GM18508 (cell line): ENCODE measurements at regions not wholly inside any gene's neighbourhood (a gene's known extent, or its start where the extent isn't known, plus 50 kb on each side); places are given as distances from the start of the nearest gene placed in this dataset.
"Not testable (repeated sequence)": the region's sequence is repeated elsewhere in the genome, so short reads cannot be mapped to it uniquely, and the experiment has no call there.

ENCODE experiments used
- ATAC-seq: cut with Tn5 transposase; IDR thresholded peaks from one replicate; pipeline ENCODE4 v1.9.1; 2021; ENCODE audit warnings: moderate number of reproducible peaks; ENCODE audit not compliant: insufficient read depth, unreplicated experiment

DNA sequence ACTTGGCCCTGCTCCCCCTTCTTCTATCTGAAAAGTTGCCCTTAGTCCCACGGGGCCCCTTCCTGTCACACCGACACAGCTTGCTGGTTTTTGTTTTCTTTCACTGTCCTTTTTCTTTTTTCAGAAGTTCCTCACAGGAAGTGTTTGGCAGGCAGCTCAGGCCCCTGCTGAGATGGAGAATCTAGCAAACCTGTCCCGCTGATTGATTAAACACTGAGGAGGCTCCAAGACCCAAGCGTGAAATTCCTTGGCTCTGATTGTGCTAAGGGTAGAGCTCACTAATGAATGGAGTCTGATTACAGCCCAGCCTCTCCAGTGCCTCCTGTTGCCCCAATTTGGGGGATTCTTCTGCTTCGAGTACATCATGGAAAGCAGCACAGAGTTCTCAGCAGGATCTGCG, 365.9 kb upstream of the MEX3C start:
- ATAC-seq = no peak

DNA sequence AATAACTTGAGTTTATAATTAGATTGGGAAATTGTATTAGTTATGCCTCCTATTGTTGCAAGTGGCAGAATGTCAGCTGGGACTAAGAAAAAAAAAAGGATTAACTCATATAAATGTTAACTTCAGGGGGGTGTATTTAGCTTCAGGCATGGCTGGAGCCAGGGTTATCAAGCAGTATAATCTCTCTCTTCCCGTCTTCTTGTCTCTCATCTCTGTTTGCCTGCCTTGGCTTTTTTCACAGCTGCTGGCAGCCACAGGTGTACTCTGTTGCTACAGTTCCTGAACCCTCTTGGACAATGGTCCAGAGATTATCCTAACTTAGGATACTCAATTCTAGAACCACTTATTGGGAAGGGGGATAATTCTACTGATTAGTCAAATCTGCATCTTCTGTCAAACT, 370.7 kb upstream of the MEX3C start:
- ATAC-seq = no peak

DNA sequence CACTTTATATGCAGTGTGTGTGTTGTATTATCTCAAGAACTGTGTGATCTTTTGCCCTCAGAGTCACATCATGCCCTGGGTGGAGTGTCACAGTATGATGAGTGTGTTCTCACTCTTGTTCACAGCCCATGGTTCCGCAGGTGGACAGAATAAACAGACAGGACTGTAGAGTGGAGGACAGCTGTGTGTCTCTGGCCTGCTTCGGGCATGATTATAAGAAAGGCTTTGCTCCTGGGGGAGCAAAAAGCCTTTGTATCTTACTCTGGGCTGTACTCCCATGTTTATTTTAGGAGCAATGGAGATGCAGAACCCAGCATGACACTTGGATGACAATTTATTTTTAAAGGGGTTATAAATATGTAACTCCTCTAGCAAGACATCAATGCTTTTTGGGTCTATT, 371.7 kb upstream of the MEX3C start:
- ATAC-seq = no peak

DNA sequence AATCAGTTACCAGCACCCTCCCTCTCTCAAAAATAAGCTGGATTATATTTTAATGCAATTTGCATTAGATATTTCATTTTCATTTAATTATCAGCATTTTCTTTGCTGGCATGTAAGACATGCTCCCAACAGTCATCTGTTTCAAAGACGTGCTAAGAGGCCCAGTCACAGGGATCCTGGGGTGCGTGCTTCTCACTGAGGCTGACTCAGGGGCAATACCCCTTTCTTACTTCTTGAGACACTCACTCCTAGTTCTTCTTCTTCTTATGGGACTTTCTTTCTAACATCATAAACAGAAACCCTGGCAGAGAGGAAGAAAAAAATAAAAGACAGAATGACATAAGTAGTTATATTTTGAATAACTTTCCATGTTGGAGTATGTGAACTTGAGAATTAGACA, 372.1 kb upstream of the MEX3C start:
- no peak for ATAC-seq

DNA sequence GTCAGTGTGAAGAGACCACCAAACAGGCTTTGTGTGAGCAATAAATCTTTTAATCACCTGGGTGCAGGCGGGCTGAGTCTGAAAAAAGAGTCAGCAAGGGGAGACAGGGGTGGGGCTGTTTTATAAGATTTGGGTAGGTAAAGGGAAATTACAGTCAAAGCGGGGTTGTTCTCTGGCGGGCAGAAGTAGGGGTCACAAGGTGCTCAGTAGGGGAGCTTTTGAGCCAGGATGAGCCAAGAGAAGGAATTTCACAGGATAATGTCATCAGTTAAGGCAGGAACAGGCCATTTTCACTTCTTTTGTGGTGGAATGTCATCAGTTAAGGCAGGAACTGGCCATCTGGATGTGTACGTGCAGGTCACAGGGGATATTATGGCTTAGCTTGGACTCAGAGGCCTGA, 372.6 kb upstream of the MEX3C start:
- not testable (repeated sequence) for ATAC-seq

DNA sequence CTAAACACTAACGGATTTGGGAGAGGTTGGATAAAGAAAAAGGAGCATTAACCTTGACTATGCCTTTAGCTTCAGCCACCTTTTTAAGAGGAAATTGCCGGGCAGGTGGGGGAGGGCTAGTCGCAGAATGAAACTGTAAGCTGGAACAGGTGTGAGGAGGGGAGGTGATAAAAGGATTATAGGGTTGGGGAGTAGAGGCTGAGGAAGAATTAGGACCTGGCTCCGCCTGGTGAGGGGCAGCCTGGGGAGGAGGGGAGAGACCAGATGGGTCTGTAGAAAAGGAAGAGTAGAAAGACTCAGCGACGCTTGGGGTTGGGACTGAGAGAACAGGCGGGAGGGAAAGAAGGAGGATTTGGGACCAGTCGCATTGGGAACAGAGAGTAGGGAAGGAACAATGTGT, 376.4 kb upstream of the MEX3C start:
- not testable (repeated sequence) for ATAC-seq

DNA sequence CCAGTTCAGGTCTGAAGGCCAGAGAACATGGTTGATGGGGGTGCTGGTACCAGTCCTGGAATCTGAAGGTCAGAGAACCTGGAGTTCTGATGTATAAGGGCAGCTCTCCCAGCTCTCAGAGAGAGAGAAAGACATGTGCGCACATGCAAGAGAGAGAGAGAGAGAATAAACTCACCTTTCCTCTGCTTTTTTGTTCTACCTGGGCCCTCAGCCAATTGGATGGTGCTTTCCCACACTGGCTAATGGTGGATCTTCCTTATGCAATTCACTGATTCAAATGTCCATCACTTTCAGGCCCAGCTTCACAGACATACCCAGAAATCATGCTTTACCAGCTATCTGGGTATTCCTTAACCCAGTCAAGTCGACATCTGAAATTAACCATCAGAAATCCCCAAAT, 377.7 kb upstream of the MEX3C start:
- no peak for ATAC-seq

DNA sequence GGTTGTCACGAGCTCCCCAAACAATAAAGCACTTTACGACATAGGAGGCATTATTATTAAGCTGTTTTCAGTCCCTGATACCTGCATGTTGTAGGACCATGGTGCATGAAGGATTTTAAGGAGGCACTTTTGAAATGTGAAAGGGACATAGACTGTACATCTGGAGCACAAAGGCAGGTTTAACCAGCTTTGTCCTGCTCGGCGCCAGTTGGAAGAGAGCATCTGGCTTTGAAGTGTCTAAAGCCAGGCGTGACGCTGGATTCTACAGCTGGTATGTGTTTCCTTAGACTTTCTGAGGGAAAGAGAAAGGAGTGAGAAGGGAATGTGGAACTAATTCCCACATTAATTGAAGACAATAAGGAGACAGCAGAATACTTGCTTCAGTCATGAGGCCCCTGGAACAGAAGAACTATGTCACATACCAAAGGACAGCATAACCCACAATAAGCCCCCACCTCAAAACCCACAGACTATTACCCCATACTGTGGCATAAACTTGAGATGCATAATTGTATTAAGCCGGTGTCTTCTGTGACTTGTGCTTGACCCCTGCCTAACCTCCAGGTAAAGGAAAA, 381.0 kb upstream of the MEX3C start:
- ATAC-seq = no peak

DNA sequence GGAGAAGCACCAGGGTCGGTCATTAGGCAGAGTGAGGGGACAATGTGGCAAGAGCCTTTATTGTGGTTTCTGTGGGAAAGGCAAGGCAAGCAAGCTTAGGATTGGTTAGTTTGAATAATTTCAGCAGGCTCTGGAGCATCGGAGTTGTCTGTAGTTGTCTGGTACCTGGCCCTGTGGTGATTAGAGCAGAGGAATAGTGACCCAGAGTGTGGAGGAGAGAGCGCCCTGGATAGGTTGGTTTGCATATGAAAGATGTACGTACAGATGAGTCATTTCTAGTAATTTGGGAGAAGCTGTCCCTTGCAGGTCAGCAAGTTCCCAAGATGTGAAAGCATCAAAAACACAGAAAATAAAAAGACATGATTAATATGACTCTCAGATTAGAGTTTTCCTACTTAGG, 383.1 kb upstream of the MEX3C start:
- no peak for ATAC-seq

DNA sequence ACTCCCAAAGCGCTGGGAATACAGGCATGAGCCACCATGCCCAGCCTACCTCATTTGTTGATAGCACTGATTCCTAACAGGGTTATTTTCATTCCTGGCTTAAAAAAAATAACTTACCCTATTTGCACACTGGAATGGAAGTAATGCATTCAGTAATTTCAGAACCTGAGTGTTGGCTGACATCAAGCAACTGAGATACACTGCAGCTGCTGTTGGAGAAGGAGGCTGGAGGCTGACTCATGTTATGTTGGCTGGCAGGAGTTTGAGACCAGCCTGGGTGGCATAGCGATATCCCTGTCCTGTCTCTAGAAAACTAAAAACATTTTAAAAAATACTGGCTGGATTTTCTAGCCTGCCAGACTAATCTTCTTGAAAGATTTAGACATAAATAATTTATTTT, 385.1 kb upstream of the MEX3C start:
- ATAC-seq = no peak

DNA sequence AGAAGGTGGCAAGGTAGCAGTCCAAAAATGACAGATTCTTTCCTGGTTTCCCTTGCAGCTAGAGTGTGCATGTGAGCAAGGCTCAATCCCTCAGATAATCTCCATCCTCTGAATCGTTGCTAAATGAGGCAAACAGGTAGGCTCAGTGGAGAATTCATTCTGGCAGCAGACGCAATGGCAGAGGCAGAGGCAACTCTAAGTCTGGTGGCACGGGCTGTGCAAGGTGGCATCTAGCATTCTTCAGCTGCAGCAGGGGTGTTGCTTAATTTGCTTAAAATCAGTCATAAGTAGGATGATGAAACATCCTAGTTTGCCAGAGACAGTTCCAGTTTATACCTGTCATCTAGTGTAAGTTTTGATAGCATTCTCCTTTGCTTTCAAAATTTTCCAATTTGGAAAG, 391.1 kb upstream of the MEX3C start:
- no peak for ATAC-seq

DNA sequence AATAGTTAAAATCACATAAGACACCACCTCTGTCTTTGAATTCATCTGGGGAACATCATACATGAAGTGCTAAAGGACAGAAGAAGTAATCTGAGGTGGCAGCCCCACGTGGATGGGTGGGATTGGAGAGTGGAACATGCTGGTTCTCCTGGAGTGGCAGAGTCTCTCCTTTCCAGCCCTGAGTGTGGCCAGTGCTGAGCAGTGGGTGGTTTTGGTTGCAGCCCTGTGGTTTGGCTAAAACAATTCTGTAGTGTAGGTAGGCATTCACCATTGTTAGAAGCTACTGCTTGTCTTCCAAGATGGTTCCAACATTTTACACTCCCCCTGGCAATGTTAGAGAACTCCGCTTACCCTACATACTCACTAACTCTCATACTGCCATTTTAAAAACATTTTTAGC, 396.4 kb upstream of the MEX3C start:
- no peak for ATAC-seq

DNA sequence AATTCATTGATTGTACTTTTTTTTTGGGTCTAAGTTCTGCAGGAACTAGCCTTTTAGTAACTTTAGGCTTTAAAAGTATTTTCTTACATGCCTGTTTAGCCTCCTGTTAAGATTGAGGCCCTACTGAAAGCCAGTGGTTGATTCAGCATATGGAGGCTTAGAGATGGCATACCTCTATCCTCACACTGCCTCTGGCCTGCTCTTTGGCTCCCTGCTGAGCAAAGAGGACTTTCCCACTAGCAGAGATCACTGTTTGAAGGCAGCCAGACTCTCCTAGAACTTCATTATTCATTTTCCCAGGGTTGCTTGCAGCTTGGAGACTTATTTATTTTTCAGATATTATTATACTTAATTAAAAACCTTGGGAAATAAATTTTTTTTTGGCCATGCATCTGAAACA, 405.6 kb upstream of the MEX3C start:
- no peak for ATAC-seq

DNA sequence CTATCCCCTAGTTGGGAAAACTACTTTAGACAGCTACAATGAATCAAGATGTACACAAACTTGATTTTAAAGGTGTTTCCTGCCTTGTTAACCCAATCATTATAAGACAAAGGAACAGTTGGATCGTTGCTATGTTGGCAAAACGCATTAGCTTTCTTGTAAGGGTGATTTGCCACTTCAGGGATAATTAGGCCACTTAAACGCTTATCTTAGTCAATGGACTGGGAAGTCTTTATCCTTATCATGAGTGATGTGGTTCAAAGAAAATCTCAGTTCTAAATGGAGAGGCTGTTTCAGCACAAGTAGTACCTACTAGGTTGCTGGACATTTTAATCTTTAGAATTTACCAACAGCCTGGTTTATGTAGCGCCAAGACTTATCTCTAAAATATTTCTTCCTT, 406.1 kb upstream of the MEX3C start:
- ATAC-seq = no peak

DNA sequence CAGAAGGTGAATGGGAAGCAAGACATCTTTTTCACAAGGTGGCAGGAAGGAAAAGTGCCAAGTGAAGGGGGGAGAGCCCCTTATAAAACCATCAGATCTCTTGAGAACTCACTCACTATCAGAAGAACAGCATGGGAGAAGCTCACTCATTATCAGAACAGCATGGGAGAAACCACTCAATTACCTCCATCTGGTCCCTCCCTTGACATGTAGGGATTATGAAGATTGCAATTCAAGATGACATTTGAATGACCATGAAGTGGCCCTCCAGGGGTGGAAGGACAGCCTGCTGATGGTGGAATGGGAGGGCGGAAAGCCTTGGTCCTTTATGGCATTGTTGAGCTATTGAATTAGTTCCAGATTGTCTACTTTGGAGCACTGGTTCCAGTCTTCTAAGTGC, 413.0 kb upstream of the MEX3C start:
- no peak for ATAC-seq

DNA sequence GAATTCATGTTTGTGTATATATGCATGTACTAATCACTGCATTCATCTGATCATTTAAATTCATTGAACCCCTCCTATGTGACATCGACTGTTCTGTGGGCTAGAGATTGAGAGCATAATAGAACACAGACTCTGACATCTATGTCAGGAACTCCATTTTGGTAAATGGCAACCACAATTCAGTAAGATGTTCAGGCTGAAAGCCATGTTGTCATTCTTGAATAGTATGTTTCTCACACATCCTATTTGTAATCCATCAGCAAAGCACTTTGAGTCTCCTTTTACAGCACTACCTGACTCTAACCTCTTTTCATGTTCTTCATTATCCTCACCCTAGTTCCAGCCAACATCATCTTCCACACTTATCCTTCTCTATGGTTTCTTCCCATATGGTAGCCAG, 413.8 kb upstream of the MEX3C start:
- ATAC-seq = no peak

DNA sequence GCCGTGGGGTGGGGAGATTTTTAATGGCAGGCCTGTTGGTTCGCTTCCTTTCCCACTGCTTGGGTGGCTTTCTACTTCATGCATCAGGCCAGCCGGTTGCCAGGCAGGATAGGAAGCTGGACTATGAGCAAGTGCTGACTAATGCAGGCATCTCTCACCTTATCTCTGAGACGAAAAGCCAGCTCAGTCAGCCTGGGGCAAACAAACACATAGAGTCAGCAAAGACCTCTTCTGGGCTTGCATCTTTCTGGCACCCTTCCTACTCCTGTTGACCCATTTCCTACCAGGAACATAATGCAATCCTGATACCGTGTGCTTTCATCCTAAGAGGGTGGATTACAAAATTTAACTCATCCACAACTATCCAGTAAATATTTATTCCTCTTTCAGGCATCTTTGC, 416.6 kb upstream of the MEX3C start:
- ATAC-seq = no peak

DNA sequence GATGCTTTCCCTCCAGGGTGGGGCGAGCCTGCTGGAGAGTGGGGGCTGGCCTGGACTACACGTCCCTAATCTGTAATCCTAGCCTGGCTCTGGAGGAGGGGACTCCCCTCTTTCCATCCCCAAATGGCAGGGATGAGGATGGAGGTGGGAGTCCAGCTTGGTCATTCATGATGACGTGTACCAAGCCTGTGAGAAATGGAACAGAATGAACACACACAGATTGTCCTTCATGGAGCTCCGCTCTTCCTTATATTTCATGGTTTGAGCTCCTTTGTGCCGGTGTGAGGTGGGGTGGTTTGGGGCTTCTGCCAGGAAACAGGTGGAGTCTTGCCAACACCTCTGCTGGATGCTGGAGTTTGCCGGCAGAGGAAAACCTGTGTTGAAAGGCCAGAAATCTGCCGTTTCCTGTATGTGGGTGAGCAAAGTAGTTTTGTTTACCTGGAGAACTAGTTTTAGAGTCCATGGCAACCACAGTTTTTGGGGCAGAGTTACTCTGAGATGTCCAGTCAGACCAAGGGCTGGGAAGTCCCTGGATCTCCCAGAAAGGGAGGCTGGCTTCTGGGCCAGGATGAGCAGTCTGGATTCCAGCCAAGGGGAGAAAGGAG, 417.6 kb upstream of the MEX3C start:
- no peak for ATAC-seq

DNA sequence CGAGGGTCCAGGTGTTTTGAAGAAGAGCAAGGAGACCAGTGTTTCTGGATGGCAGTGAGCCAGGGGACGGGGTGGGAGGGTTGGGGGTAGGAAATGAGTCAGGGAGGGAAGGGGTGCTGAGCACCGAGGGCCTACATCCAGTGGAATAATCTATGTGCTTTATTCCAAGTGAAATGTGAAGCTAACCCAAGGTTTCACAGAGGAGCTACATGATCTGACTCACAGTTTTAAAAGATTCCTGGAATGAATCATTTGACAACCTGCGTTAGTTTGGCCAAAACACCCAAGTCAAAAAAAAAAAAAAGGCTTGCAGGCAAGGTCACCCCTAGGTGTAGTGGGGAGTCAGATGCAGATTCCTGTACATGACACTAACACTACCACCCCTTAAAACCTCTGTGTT, 419.7 kb upstream of the MEX3C start:
- no peak for ATAC-seq

DNA sequence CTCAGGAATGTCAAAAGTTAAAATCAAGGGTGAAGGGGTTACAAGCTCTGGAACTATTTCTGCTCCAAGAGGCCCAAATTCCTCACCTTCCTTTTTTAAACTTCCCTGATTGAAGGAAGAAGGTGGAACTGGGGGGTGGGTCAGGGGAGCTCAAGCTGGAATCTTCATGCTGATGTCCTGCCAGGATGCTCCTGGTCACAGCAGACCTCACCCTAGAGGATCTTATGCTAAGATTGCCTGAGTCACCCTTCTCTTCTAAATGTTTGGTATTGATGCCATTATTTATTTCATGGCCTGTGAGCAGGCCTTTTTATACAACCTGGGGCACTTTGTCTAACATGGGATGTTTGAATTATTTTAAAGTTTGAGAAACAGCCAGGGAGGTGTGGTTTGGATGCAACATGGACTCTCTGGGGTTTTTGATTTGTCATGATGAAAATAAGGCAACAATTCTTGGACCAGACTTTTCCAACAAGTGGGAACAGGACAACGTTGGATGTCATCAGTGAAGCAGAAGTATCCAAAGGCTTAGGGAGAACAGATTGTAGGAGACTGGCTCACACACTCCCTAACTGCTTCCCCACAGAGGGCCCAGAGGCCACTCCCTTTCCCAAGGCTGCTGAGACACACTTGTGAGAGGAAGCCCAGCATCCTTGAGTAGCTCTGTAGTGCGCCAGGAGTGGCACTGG, 420.2 kb upstream of the MEX3C start:
- ATAC-seq = no peak

DNA sequence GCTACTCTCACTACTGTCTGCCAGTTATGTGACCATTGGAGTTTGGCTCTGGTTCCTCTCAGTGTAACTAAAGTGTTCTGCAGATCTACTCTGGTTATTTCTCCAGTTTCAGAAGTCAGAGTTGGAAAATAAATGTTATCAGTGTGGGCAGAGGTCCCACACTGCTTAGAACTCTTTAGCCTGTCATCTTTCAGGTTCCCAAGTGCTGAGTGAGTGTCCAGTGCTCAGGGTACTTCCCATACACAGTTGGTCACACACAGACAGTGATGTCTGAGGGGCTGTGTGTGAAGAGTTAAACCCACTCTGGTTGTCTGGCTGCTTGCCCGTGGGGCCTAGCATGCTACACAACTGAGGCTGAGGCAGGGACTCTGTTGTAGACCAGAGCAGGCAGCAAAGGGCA, 421.8 kb upstream of the MEX3C start:
- no peak for ATAC-seq
